Panc1 (cell line): ENCODE measurements at regions not wholly inside any gene's neighbourhood (a gene's known extent, or its start where the extent isn't known, plus 50 kb on each side); places are given as distances from the start of the nearest gene placed in this dataset.

Experiments used
- ATAC-seq: fragments of 200-7000 bp; cut with Tn5 transposase; 2 replicates; pipeline ENCODE4 v1.9.1; 2020; ENCODE audit warnings: mild to moderate bottlenecking, moderate library complexity
- BruUV-seq: library from RNA; stranded (reverse); fragments of 400-500 nt; replicated peaks from 2 replicates; lab custom pipeline; 2021; lab: Mats Ljungman, UMichigan
- CTCF ChIA-PET: fragments of 300-600 bp; sonication (Branson Sonifier 250); formaldehyde crosslinking; loops from one replicate; lab custom pipeline; 2022; ENCODE audit warnings: antibody characterized with exemption; lab: Charles Lee
- POLR2A ChIA-PET: fragments of 300-600 bp; sonication (Branson Sonifier 250); formaldehyde crosslinking; loops from one replicate; lab custom pipeline; 2022; ENCODE audit warnings: antibody characterized with exemption; lab: Charles Lee
- DNase-seq: peaks from one replicate; pipeline ENCODE4 v3.0.0-alpha.2; 2010; ENCODE audit warnings: low read depth, low spot score
- H3K27ac ChIP-seq: 2 replicates; pipeline ENCODE4 v1.5.1; 2011; ENCODE audit warnings: mild to moderate bottlenecking, low read length, inconsistent platforms
- H3K27me3 ChIP-seq: fragments of 200-500 bp; sonication (Bioruptor generic); 2 replicates; pipeline ENCODE4 v1.6.0; 2014; ENCODE audit warnings: low read length, inconsistent platforms; ENCODE audit not compliant: control insufficient read depth, insufficient read depth
- H3K36me3 ChIP-seq: fragments of 200-500 bp; sonication (Bioruptor generic); 2 replicates; pipeline ENCODE4 v1.5.1; 2014; ENCODE audit warnings: inconsistent platforms, mild to moderate bottlenecking, low read length, moderate library complexity; ENCODE audit not compliant: control insufficient read depth, insufficient read depth
- H3K4me1 ChIP-seq: 2 replicates; pipeline ENCODE4 v1.5.1; 2011; ENCODE audit warnings: inconsistent platforms, mild to moderate bottlenecking, low read length, moderate library complexity; ENCODE audit not compliant: control insufficient read depth, insufficient read depth
- H3K4me3 ChIP-seq, 2 experiments: 2 replicates each; pipeline ENCODE4 v1.5.1; 2011 to 2012; ENCODE audit warnings: low read depth in 2 of 2, low read length in 2 of 2, mild to moderate bottlenecking in 2 of 2, inconsistent platforms in 1 of 2, moderate library complexity in 1 of 2
- H3K9me3 ChIP-seq: fragments of 200-500 bp; sonication (Bioruptor generic); 2 replicates; pipeline ENCODE4 v1.5.1; 2014; ENCODE audit warnings: low read depth, mild to moderate bottlenecking, inconsistent platforms, low read length, moderate library complexity; ENCODE audit not compliant: control insufficient read depth, insufficient read depth
- POLR2AphosphoS5 ChIP-seq: IDR thresholded peaks from 2 replicates; pipeline ENCODE4 v1.6.1; 2012; ENCODE audit warnings: mild to moderate bottlenecking, low read depth, low read length, moderate library complexity
- SIN3A ChIP-seq: IDR thresholded peaks from 2 replicates; pipeline ENCODE4 v1.6.1; 2012; ENCODE audit warnings: low read depth, mild to moderate bottlenecking, low read length, moderate library complexity, borderline replicate concordance; ENCODE audit not compliant: insufficient read depth
- TCF7L2 ChIP-seq: IDR thresholded peaks from 2 replicates; pipeline ENCODE4 v1.6.1; 2011; ENCODE audit warnings: mild to moderate bottlenecking, low read depth, low read length, inconsistent platforms
- in situ Hi-C: cut with HindIII; loops from 2 replicates; pipeline ENCODE4 v1.10.0; 2016; ENCODE audit warnings: low sequenced_read_pairs, low pct_unique_long_range_greater_than_20kb
- intact Hi-C: fragments of 100-400 bp; cut with micrococcal nuclease; formaldehyde crosslinking; loops from one replicate; pipeline ENCODE4 v1.10.0; 2022; ENCODE audit not compliant: unreplicated experiment
- TF ChIP-seq, protein P1 (sequence below): fragments of 450-650 bp; IDR thresholded peaks from 2 replicates; pipeline ENCODE4 v1.5.1; 2017; ENCODE audit warnings: mild to moderate bottlenecking
- TF ChIP-seq, protein P2 (sequence below), 2 experiments: IDR thresholded peaks; 2 replicates each; pipeline ENCODE4 v1.6.1; 2011 to 2012; ENCODE audit warnings: low read depth in 2 of 2, control low read depth in 1 of 2, low read length in 1 of 2, mild to moderate bottlenecking in 1 of 2, moderate library complexity in 1 of 2; ENCODE audit not compliant: insufficient read depth in 1 of 2

DNA sequence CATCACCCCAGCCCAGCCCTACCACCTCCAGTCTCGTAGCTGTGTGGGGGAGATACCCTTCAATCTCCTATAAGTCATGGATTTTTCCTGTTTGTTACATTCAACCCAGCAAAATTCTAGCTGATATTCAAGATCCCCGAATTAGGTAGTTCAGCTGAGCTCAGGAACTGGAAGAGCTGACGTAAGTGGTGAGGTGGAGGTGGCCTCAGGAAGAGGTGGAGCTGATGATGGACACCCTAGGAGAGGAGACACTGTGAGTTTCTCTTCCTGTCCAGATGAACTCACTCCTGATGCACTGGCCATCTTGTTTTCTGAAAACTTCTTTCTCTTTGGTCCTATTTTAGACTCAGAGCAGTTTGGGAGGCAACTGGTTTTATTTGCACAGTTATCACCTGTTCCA, 90.5 kb upstream of the PITRM1 start:
- ATAC-seq (no peak), DNase-seq (no peak)
- ChIA-PET POLR2A (no interaction called here), CTCF (no interaction called here)
- intact Hi-C loops, result no loop called here
- no peaks in the 10 kb centered on the region for H3K9me3 ChIP-seq
- H3K36me3 ChIP-seq, result no peaks in the 10 kb centered on the region
- no TSS peak for BruUV-seq
- in situ Hi-C loops, result no loop called here
- no peak overlapping the region for H3K27ac ChIP-seq
- no peak overlapping the region for H3K4me3 ChIP-seq
- H3K27me3 ChIP-seq, result no peaks in the 10 kb centered on the region
- H3K4me1 ChIP-seq, result no peaks in the 10 kb centered on the region
- no peak for TF ChIP-seq SIN3A
- TF ChIP-seq, protein P1, sequence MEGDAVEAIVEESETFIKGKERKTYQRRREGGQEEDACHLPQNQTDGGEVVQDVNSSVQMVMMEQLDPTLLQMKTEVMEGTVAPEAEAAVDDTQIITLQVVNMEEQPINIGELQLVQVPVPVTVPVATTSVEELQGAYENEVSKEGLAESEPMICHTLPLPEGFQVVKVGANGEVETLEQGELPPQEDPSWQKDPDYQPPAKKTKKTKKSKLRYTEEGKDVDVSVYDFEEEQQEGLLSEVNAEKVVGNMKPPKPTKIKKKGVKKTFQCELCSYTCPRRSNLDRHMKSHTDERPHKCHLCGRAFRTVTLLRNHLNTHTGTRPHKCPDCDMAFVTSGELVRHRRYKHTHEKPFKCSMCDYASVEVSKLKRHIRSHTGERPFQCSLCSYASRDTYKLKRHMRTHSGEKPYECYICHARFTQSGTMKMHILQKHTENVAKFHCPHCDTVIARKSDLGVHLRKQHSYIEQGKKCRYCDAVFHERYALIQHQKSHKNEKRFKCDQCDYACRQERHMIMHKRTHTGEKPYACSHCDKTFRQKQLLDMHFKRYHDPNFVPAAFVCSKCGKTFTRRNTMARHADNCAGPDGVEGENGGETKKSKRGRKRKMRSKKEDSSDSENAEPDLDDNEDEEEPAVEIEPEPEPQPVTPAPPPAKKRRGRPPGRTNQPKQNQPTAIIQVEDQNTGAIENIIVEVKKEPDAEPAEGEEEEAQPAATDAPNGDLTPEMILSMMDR, result no peak
- no peak for TF ChIP-seq POLR2AphosphoS5
- no peak for TF ChIP-seq TCF7L2
- TF ChIP-seq, protein P2, sequence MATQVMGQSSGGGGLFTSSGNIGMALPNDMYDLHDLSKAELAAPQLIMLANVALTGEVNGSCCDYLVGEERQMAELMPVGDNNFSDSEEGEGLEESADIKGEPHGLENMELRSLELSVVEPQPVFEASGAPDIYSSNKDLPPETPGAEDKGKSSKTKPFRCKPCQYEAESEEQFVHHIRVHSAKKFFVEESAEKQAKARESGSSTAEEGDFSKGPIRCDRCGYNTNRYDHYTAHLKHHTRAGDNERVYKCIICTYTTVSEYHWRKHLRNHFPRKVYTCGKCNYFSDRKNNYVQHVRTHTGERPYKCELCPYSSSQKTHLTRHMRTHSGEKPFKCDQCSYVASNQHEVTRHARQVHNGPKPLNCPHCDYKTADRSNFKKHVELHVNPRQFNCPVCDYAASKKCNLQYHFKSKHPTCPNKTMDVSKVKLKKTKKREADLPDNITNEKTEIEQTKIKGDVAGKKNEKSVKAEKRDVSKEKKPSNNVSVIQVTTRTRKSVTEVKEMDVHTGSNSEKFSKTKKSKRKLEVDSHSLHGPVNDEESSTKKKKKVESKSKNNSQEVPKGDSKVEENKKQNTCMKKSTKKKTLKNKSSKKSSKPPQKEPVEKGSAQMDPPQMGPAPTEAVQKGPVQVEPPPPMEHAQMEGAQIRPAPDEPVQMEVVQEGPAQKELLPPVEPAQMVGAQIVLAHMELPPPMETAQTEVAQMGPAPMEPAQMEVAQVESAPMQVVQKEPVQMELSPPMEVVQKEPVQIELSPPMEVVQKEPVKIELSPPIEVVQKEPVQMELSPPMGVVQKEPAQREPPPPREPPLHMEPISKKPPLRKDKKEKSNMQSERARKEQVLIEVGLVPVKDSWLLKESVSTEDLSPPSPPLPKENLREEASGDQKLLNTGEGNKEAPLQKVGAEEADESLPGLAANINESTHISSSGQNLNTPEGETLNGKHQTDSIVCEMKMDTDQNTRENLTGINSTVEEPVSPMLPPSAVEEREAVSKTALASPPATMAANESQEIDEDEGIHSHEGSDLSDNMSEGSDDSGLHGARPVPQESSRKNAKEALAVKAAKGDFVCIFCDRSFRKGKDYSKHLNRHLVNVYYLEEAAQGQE (IDR thresholded peaks at IDR 0.05; ENCODE audit: insufficient read depth in 1 of 2, low read depth in 2 of 2, low read length in 1 of 2), result no peak

DNA sequence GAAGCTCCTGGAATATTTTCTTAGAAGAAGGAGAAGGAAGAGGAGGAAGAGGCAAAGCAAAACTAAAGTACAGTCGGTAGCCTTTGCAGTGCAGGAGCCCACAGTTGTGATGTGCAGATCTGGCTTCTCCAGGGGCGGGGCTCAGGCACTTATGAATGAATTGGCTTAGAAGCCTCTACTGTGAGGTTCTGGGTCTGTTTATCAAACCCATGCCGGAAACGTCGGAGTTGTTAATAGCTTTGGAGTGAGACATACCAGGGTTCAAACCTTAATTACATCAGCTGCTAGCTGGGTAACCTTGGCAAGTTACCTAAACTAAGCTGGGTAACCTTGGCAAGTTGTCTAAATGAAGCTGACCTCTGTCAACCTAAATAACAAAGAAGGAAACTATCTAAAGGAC, 89.3 kb upstream of the PITRM1 start:
- no peak overlapping the region for H3K27ac ChIP-seq
- DNase-seq (no peak), ATAC-seq (no peak)
- no peaks in the 10 kb centered on the region for H3K4me1 ChIP-seq
- H3K36me3 ChIP-seq, result no peaks in the 10 kb centered on the region
- no TSS peak for BruUV-seq
- TF ChIP-seq, protein P1, result no peak
- no peak for TF ChIP-seq POLR2AphosphoS5
- no peak for TF ChIP-seq TCF7L2
- no peak for TF ChIP-seq SIN3A
- TF ChIP-seq, protein P2 (IDR thresholded peaks at IDR 0.05; ENCODE audit: insufficient read depth in 1 of 2, low read depth in 2 of 2, low read length in 1 of 2), result no peak
- in situ Hi-C loops, result no loop called here
- POLR2A ChIA-PET, result no interaction called here
- no peaks in the 10 kb centered on the region for H3K9me3 ChIP-seq
- CTCF ChIA-PET, result no interaction called here
- intact Hi-C loops, result no loop called here
- H3K4me3 ChIP-seq, result no peak overlapping the region
- no peaks in the 10 kb centered on the region for H3K27me3 ChIP-seq
